ENCODE measurements at regions not wholly inside any gene's neighbourhood (a gene's known extent, or its start where the extent isn't known, plus 50 kb on each side); places are given as distances from the start of the nearest gene placed in this dataset.

- no peaks in the 10 kb centered on the region for H3K9me3 Mint-ChIP-seq (ENCODE audit: unreplicated experiment)
Observed at GRCh38 chr5:155368490-155368889, 354.9 kb downstream of the KIF4B start.

GRCh38 chr5:155380480-155380879 lies 366.9 kb downstream of the KIF4B start:
- no peaks in the 10 kb centered on the region for H3K36me3 ChIP-seq (ENCODE audit: insufficient read depth, low read length)
- H3K27ac Mint-ChIP-seq (ENCODE audit: unreplicated experiment) = no peak overlapping the region
- no peak overlapping the region for H2AFZ ChIP-seq (ENCODE audit: low read depth, low read length)
- H3K27ac ChIP-seq (ENCODE audit: low read depth, low read length) = no peak overlapping the region
- no peak for DNase-seq (ENCODE audit: low read depth)
- TF ChIP-seq CTCF (IDR thresholded peaks at IDR 0.05; ENCODE audit: insufficient read depth, low read depth, low read length) = no peak
- H3K4me3 Mint-ChIP-seq (ENCODE audit: unreplicated experiment) = no peak overlapping the region
- no peak for FAIRE-seq
- no peaks in the 10 kb centered on the region for H3K36me3 Mint-ChIP-seq (ENCODE audit: low read depth, unreplicated experiment)
- no peaks in the 10 kb centered on the region for H3K27me3 ChIP-seq (ENCODE audit: insufficient read depth, low read length)
- no peak overlapping the region for H3K4me3 ChIP-seq (ENCODE audit: insufficient read depth, low read depth, low read length)
- H3K4me2 ChIP-seq (ENCODE audit: low read length) = no peak overlapping the region
- no peaks in the 10 kb centered on the region for H3K9me3 Mint-ChIP-seq (ENCODE audit: unreplicated experiment)
- H4K20me1 ChIP-seq (ENCODE audit: insufficient read depth, low read length) = no peaks in the 10 kb centered on the region
- H3K9me3 ChIP-seq (ENCODE audit: insufficient read depth, low read depth, low read length) = peaks cover 2% of the 10 kb centered on the region
- no peaks in the 10 kb centered on the region for H3K4me1 Mint-ChIP-seq (ENCODE audit: low read depth, unreplicated experiment)
- no peak overlapping the region for H3K9ac ChIP-seq (ENCODE audit: low read length)
- no peaks in the 10 kb centered on the region for H3K79me2 ChIP-seq (ENCODE audit: insufficient read depth, low read length)
- no peaks in the 10 kb centered on the region for H3K27me3 Mint-ChIP-seq (ENCODE audit: low read depth, unreplicated experiment)
- H3K4me1 ChIP-seq (ENCODE audit: insufficient read depth, low read length) = no peaks in the 10 kb centered on the region

More at GRCh38 chr5:155368490-155368889, 354.9 kb downstream of the KIF4B start:
- Mint-ChIP-seq H3K27ac (ENCODE audit: unreplicated experiment) (no peak overlapping the region), H3K27me3 (ENCODE audit: low read depth, unreplicated experiment) (peaks cover 2% of the 10 kb centered on the region), H3K4me3 (ENCODE audit: unreplicated experiment) (no peak overlapping the region), H3K4me1 (ENCODE audit: low read depth, unreplicated experiment) (no peaks in the 10 kb centered on the region), H3K36me3 (ENCODE audit: low read depth, unreplicated experiment) (no peaks in the 10 kb centered on the region)
- no peak overlapping the region for H3K4me3 ChIP-seq (ENCODE audit: insufficient read depth, low read depth, low read length)
- no peaks in the 10 kb centered on the region for H3K36me3 ChIP-seq (ENCODE audit: insufficient read depth, low read length)
- no peak overlapping the region for H2AFZ ChIP-seq (ENCODE audit: low read depth, low read length)
- peaks cover 3% of the 10 kb centered on the region for H3K9me3 ChIP-seq (ENCODE audit: insufficient read depth, low read depth, low read length)
- no peak for FAIRE-seq
- TF ChIP-seq CTCF (IDR thresholded peaks at IDR 0.05; ENCODE audit: insufficient read depth, low read depth, low read length) (no peak), EZH2 (IDR thresholded peaks at IDR 0.05; ENCODE audit: insufficient read depth, low read length) (no peak)
- H4K20me1 ChIP-seq (ENCODE audit: insufficient read depth, low read length) = no peaks in the 10 kb centered on the region
- no peak for DNase-seq (ENCODE audit: low read depth)
- H3K27ac ChIP-seq (ENCODE audit: low read depth, low read length) = no peak overlapping the region
- H3K79me2 ChIP-seq (ENCODE audit: insufficient read depth, low read length) = no peaks in the 10 kb centered on the region
- H3K4me2 ChIP-seq (ENCODE audit: low read length) = no peak overlapping the region
- H3K9ac ChIP-seq (ENCODE audit: low read length) = no peak overlapping the region
- H3K4me1 ChIP-seq (ENCODE audit: insufficient read depth, low read length) = no peaks in the 10 kb centered on the region
- no peaks in the 10 kb centered on the region for H3K27me3 ChIP-seq (ENCODE audit: insufficient read depth, low read length)

- Histone ChIP-seq H3K4me1 (ENCODE audit: insufficient read depth, low read length) (no peaks in the 10 kb centered on the region), H3K9ac (ENCODE audit: low read length) (no peak overlapping the region), H3K79me2 (ENCODE audit: insufficient read depth, low read length) (no peaks in the 10 kb centered on the region), H3K27me3 (ENCODE audit: insufficient read depth, low read length) (no peaks in the 10 kb centered on the region), H4K20me1 (ENCODE audit: insufficient read depth, low read length) (no peaks in the 10 kb centered on the region), H3K27ac (ENCODE audit: low read depth, low read length) (no peak overlapping the region), H3K36me3 (ENCODE audit: insufficient read depth, low read length) (no peaks in the 10 kb centered on the region), H2AFZ (ENCODE audit: low read depth, low read length) (no peak overlapping the region), H3K9me3 (ENCODE audit: insufficient read depth, low read depth, low read length) (peaks cover 2% of the 10 kb centered on the region), H3K4me2 (ENCODE audit: low read length) (no peak overlapping the region), H3K4me3 (ENCODE audit: insufficient read depth, low read depth, low read length) (no peak overlapping the region)
- no peaks in the 10 kb centered on the region for H3K36me3 Mint-ChIP-seq (ENCODE audit: low read depth, unreplicated experiment)
- H3K27me3 Mint-ChIP-seq (ENCODE audit: low read depth, unreplicated experiment) = peaks cover 2% of the 10 kb centered on the region
- H3K4me1 Mint-ChIP-seq (ENCODE audit: low read depth, unreplicated experiment) = no peaks in the 10 kb centered on the region
- no peak overlapping the region for H3K27ac Mint-ChIP-seq (ENCODE audit: unreplicated experiment)
- no peak for DNase-seq (ENCODE audit: low read depth)
- no peak for FAIRE-seq
- no peak overlapping the region for H3K4me3 Mint-ChIP-seq (ENCODE audit: unreplicated experiment)
- TF ChIP-seq EZH2 (IDR thresholded peaks at IDR 0.05; ENCODE audit: insufficient read depth, low read length) = no peak
- TF ChIP-seq CTCF (IDR thresholded peaks at IDR 0.05; ENCODE audit: insufficient read depth, low read depth, low read length) = no peak
- no peaks in the 10 kb centered on the region for H3K9me3 Mint-ChIP-seq (ENCODE audit: unreplicated experiment)
Observed at GRCh38 chr5:155381654-155382053, 368.1 kb downstream of the KIF4B start.

Data from astrocyte (in vitro differentiated cells and primary cell).